Keratinocyte (primary cell): ENCODE measurements at regions not wholly inside any gene's neighbourhood (a gene's known extent, or its start where the extent isn't known, plus 50 kb on each side); places are given as distances from the start of the nearest gene placed in this dataset.

Source experiments
- DNase-seq: peaks from one replicate; pipeline ENCODE4 v3.0.0-alpha.2; 2011; ENCODE audit warnings: low read depth, missing footprints, low spot score
- FAIRE-seq: peaks from 2 replicates; lab custom pipeline; 2011; peaks lifted over from hg19 to GRCh38; lab: Jason Lieb, UNC
- H2AFZ ChIP-seq: 2 replicates; pipeline ENCODE4 v1.6.0; 2012; ENCODE audit warnings: low read length, control low read depth, inconsistent platforms; ENCODE audit not compliant: control insufficient read depth
- H3K27ac ChIP-seq: 2 replicates; pipeline ENCODE4 v1.5.1; 2011; ENCODE audit warnings: low read length; ENCODE audit not compliant: control insufficient read depth, insufficient read depth
- H3K27me3 ChIP-seq: 3 replicates; pipeline ENCODE4 v1.6.0; 2011; ENCODE audit warnings: low read length; ENCODE audit not compliant: control insufficient read depth, insufficient read depth; ENCODE audit errors: extremely low read depth
- H3K36me3 ChIP-seq, 2 experiments: 2 replicates in 1 of 2; 3 replicates in 1 of 2; pipeline ENCODE4 v1.5.1; 2011; ENCODE audit warnings: low read length in 2 of 2, mild to moderate bottlenecking in 1 of 2; ENCODE audit not compliant: control insufficient read depth in 2 of 2, insufficient read depth in 2 of 2; ENCODE audit errors: extremely low read depth in 1 of 2
- H3K4me1 ChIP-seq: 3 replicates; pipeline ENCODE4 v1.5.1; 2011; ENCODE audit warnings: low read length; ENCODE audit not compliant: control insufficient read depth, insufficient read depth; ENCODE audit errors: extremely low read depth
- H3K4me2 ChIP-seq: 3 replicates; pipeline ENCODE4 v1.6.0; 2011; ENCODE audit warnings: low read depth, low read length; ENCODE audit not compliant: control insufficient read depth, insufficient read depth; ENCODE audit errors: extremely low read depth
- H3K4me3 ChIP-seq, 3 experiments: fragments of 200-600 bp in 1 of 3; sonication (generic) in 1 of 3; 2 replicates in 2 of 3; 3 replicates in 1 of 3; pipeline ENCODE4 v1.5.1; 2011 to 2016; ENCODE audit warnings: low read length in 3 of 3, mild to moderate bottlenecking in 3 of 3, control low read depth in 2 of 3, inconsistent platforms in 1 of 3, low read depth in 1 of 3, mixed read lengths in 1 of 3, mixed run types in 1 of 3, moderate library complexity in 1 of 3; ENCODE audit not compliant: control insufficient read depth in 2 of 3, insufficient read depth in 2 of 3; ENCODE audit errors: extremely low read depth in 1 of 3
- H3K79me2 ChIP-seq: 2 replicates; pipeline ENCODE4 v1.6.0; 2012; ENCODE audit warnings: low read length; ENCODE audit not compliant: control insufficient read depth, insufficient read depth
- H3K9ac ChIP-seq: 3 replicates; pipeline ENCODE4 v1.6.0; 2011; ENCODE audit warnings: low read length; ENCODE audit not compliant: control insufficient read depth, insufficient read depth; ENCODE audit errors: extremely low read depth
- H3K9me1 ChIP-seq: 3 replicates; pipeline ENCODE4 v1.6.0; 2011; ENCODE audit warnings: low read length; ENCODE audit not compliant: control insufficient read depth, insufficient read depth; ENCODE audit errors: extremely low read depth
- H3K9me3 ChIP-seq: 2 replicates; pipeline ENCODE4 v1.5.1; 2012; ENCODE audit warnings: low read depth, low read length; ENCODE audit not compliant: control insufficient read depth
- H4K20me1 ChIP-seq: 3 replicates; pipeline ENCODE4 v1.6.0; 2011; ENCODE audit warnings: low read length; ENCODE audit not compliant: control insufficient read depth, insufficient read depth; ENCODE audit errors: extremely low read depth
- EZH2 ChIP-seq: IDR thresholded peaks from one replicate; pipeline ENCODE4 v1.6.1; 2012; ENCODE audit warnings: inconsistent platforms, mild to moderate bottlenecking, low read length, moderate library complexity
- dilution Hi-C: fragments of 300-500 bp; cut with MboI; formaldehyde crosslinking; loops from one replicate; pipeline ENCODE4 v1.7.0; 2020; ENCODE audit warnings: low sequenced_read_pairs; ENCODE audit not compliant: extremely low pct_ligation_motif_present
- TF ChIP-seq, protein P1 (sequence below), 3 experiments: IDR thresholded peaks in 1 of 3; conservative IDR thresholded peaks in 1 of 3; optimal IDR thresholded peaks in 1 of 3; 2 replicates in 2 of 3; 3 replicates in 1 of 3; pipeline versions ENCODE3 to v1.5.1; 2011; ENCODE audit warnings: low read length in 3 of 3, mild to moderate bottlenecking in 3 of 3, moderate library complexity in 2 of 3, control low read depth in 1 of 3, inconsistent platforms in 1 of 3; ENCODE audit not compliant: insufficient read depth in 2 of 3; ENCODE audit errors: extremely low read depth in 1 of 3

DNA sequence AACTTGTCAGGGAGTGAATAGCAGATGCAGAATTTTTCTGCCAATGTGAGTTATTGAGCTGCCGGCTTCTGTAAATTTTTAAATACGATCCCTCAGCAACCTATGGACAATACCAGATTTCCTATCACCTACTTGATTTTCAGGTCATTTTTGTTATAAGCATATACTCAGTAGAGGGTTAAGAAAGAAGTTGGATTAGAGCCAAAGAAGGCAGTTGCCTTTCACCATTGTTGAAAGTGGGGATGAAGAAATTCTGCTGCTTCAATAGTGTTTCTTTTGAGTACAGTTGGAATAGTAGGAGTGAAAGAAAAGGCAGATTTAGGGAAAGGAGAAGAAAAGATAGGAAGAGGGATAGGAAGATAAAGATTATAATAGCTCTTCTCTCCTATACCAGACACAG is 197.1 kb downstream of the ATP23 start:
- H3K27ac ChIP-seq = no peak overlapping the region
- dilution Hi-C loops = no loop called here
- no peak for FAIRE-seq

DNA sequence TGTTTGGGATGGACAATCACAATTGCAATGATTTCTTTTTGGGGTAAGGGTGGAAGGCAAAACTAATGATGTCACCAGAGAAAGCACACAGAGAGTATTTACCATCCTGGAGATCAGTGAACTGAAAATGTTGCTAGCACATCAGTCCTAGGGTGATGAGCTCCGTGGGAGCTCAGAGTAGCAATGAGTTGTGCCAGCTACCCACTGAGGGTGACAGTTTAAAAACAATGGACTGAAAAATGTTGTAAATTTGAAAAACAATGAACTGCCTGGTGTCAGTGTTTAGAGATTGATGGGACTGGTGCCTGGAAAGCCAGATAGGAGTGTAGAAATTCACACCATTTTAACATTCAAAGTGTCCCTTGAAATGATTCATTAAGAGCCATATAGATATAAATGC is 198.5 kb downstream of the ATP23 start:
- H3K79me2 ChIP-seq = no peaks in the 10 kb centered on the region
- H3K4me2 ChIP-seq = no peak overlapping the region
- FAIRE-seq (no peak), DNase-seq (no peak)
- H3K9me1 ChIP-seq = no peaks in the 10 kb centered on the region
- H4K20me1 ChIP-seq = no peaks in the 10 kb centered on the region
- H3K36me3 ChIP-seq = no peaks in the 10 kb centered on the region
- H3K9me3 ChIP-seq = no peaks in the 10 kb centered on the region
- H3K9ac ChIP-seq = no peak overlapping the region
- H3K27ac ChIP-seq = no peak overlapping the region
- TF ChIP-seq, protein P1, sequence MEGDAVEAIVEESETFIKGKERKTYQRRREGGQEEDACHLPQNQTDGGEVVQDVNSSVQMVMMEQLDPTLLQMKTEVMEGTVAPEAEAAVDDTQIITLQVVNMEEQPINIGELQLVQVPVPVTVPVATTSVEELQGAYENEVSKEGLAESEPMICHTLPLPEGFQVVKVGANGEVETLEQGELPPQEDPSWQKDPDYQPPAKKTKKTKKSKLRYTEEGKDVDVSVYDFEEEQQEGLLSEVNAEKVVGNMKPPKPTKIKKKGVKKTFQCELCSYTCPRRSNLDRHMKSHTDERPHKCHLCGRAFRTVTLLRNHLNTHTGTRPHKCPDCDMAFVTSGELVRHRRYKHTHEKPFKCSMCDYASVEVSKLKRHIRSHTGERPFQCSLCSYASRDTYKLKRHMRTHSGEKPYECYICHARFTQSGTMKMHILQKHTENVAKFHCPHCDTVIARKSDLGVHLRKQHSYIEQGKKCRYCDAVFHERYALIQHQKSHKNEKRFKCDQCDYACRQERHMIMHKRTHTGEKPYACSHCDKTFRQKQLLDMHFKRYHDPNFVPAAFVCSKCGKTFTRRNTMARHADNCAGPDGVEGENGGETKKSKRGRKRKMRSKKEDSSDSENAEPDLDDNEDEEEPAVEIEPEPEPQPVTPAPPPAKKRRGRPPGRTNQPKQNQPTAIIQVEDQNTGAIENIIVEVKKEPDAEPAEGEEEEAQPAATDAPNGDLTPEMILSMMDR (optimal IDR thresholded peaks at IDR 0.05 in 1 of 3, IDR thresholded peaks at IDR 0.05 in 1 of 3, conservative IDR thresholded peaks at IDR 0.05 in 1 of 3; ENCODE audit: extremely low read depth in 1 of 3, insufficient read depth in 2 of 3, low read length in 3 of 3) = no peak
- no peak for TF ChIP-seq EZH2
- no peaks in the 10 kb centered on the region for H3K27me3 ChIP-seq
- H3K4me3 ChIP-seq = no peak overlapping the region
- no peak overlapping the region for H2AFZ ChIP-seq
- no peaks in the 10 kb centered on the region for H3K4me1 ChIP-seq
- dilution Hi-C loops = no loop called here

More for the DNA sequence above, 197.1 kb downstream of the ATP23 start:
- no peak overlapping the region for H3K4me3 ChIP-seq
- H3K4me2 ChIP-seq = no peak overlapping the region
- no peaks in the 10 kb centered on the region for H3K79me2 ChIP-seq
- H3K27me3 ChIP-seq = no peaks in the 10 kb centered on the region
- no peaks in the 10 kb centered on the region for H3K9me3 ChIP-seq
- no peak overlapping the region for H3K9ac ChIP-seq
- H3K36me3 ChIP-seq = no peaks in the 10 kb centered on the region
- H3K9me1 ChIP-seq = no peaks in the 10 kb centered on the region
- no peak for DNase-seq
- H2AFZ ChIP-seq = no peak overlapping the region
- H3K4me1 ChIP-seq = no peaks in the 10 kb centered on the region
- no peaks in the 10 kb centered on the region for H4K20me1 ChIP-seq
- TF ChIP-seq, protein P1 (optimal IDR thresholded peaks at IDR 0.05 in 1 of 3, IDR thresholded peaks at IDR 0.05 in 1 of 3, conservative IDR thresholded peaks at IDR 0.05 in 1 of 3; ENCODE audit: extremely low read depth in 1 of 3, insufficient read depth in 2 of 3, low read length in 3 of 3) = no peak
- TF ChIP-seq EZH2 = no peak
